ENCODE measurements at regions not wholly inside any gene's neighbourhood (a gene's known extent, or its start where the extent isn't known, plus 50 kb on each side); places are given as distances from the start of the nearest gene placed in this dataset.

DNA sequence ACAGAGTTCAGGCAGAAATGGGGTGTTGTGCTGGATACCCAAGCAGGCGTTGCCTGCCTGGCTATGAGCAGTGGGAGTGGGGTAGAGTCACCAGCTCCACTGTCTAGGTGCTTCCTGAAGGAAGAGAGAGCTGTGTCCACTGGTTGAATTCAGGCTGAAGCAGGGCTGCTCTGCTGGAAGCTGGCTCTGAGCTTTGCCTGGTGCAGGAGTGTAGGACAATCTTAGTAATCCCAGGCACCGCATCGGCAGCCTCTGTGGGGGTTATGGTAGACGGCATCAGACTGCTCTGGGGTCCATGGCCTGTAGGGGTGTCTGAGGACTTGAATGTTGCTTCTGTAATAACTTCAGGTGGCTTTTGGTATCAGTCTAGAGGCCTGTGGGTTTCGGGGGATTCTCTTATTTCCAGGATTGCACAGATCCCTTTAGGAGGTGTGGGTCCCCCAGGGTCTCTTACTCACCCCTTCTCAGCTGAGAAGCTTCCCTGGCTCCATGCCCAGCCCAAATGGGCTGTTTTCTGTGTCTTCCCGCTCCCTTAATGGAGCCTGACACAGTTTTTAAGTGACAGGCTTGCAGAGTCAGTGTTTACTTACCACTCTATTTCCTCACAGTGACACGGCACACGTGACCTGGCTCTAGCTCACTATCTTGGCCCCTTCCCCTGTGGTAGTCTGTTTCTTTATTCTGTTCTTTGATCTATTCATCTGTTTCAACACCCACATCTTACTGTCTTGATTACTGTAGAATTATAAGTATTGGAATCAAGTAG lies 644.3 kb downstream of the CBLN2 start:
- no peak overlapping the region for H3K4me2 ChIP-seq (ENCODE audit: low read length)
- no TSS peak for BruUV-seq (replicated peaks)
- intact Hi-C loops (cut with micrococcal nuclease), result no loop called here

DNA sequence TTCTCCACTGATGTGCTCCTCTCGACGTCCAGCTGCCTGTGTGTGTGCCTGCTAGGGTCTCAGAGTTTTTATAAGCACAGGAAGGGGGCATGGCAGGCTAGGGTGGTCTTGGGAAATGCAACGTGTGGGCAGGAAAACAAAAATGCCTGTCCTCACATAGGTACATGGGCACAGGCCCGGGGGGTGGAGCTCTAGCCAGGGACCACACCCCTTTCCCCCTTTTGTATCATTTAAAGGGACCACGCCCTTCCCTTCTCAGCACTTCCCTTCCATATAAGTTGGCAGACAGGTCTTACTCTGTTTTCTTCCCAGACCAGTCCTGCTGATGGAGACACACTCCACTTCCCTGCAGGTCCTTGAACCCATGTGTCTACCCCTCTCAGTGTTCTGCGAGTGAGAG lies 645.0 kb downstream of the CBLN2 start:
- POLR2A ChIA-PET, result no interaction called here
- CTCF ChIA-PET, result no interaction called here
- ATAC-seq, result no peak
- H3K9ac ChIP-seq (ENCODE audit: low read length), result no peak overlapping the region
- H3K4me2 ChIP-seq (ENCODE audit: low read length), result no peak overlapping the region
- no peak for DNase-seq (ENCODE audit: low read depth, low spot score)
- intact Hi-C loops (cut with micrococcal nuclease), result no loop called here
- no peaks in the 10 kb centered on the region for H3K27me3 ChIP-seq (ENCODE audit: insufficient read depth, low read length)
- H4K20me1 ChIP-seq (ENCODE audit: insufficient read depth), result no peaks in the 10 kb centered on the region
- no peak overlapping the region for H3K27ac ChIP-seq (ENCODE audit: low read depth, low read length)
- no peaks in the 10 kb centered on the region for H3K36me3 ChIP-seq (ENCODE audit: control insufficient read depth in 1 of 2, insufficient read depth in 2 of 2, low read length in 2 of 2)
- no peaks in the 10 kb centered on the region for H3K4me1 ChIP-seq (ENCODE audit: control insufficient read depth in 1 of 2, insufficient read depth in 2 of 2, low read length in 2 of 2)
- H3K9me2 ChIP-seq (ENCODE audit: insufficient read depth), result no peaks in the 10 kb centered on the region
- H3K79me2 ChIP-seq (ENCODE audit: insufficient read depth, low read length), result no peaks in the 10 kb centered on the region
- no TSS peak for BruUV-seq (replicated peaks)
- no peak overlapping the region for H2AFZ ChIP-seq (ENCODE audit: low read depth, low read length, poor library complexity, severe bottlenecking)
- H3K4me3 ChIP-seq (replicated peaks in 1 of 2; ENCODE audit: low read depth in 1 of 2, low read length in 2 of 2), result no peak overlapping the region
- peaks cover 13 to 17% of the 10 kb centered on the region in 2 experiments; a peak in 2 of 4 replicates for H3K9me3 ChIP-seq (ENCODE audit: control insufficient read depth in 1 of 2, insufficient read depth in 1 of 2, low read depth in 1 of 2, low read length in 2 of 2)
- RAD21 ChIA-PET (ENCODE audit: low non-redundant PET in 1 of 2, low total read pairs in 2 of 2, uncharacterized antibody in 2 of 2, unreplicated experiment in 2 of 2), result no interaction called here
- TF ChIP-seq, protein P1, sequence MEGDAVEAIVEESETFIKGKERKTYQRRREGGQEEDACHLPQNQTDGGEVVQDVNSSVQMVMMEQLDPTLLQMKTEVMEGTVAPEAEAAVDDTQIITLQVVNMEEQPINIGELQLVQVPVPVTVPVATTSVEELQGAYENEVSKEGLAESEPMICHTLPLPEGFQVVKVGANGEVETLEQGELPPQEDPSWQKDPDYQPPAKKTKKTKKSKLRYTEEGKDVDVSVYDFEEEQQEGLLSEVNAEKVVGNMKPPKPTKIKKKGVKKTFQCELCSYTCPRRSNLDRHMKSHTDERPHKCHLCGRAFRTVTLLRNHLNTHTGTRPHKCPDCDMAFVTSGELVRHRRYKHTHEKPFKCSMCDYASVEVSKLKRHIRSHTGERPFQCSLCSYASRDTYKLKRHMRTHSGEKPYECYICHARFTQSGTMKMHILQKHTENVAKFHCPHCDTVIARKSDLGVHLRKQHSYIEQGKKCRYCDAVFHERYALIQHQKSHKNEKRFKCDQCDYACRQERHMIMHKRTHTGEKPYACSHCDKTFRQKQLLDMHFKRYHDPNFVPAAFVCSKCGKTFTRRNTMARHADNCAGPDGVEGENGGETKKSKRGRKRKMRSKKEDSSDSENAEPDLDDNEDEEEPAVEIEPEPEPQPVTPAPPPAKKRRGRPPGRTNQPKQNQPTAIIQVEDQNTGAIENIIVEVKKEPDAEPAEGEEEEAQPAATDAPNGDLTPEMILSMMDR (IDR thresholded peaks at IDR 0.05 in 2 of 3, conservative IDR thresholded peaks at IDR 0.05 in 1 of 3; ENCODE audit: borderline replicate concordance in 1 of 3, insufficient read depth in 1 of 3, low read depth in 2 of 3, low read length in 2 of 3), result no peak
- TF ChIP-seq FOSL1 (IDR thresholded peaks at IDR 0.05; ENCODE audit: low read depth) (no peak), JUND (IDR thresholded peaks at IDR 0.05) (no peak), ELF1 (IDR thresholded peaks at IDR 0.05; ENCODE audit: borderline replicate concordance, low read depth) (no peak), SP1 (IDR thresholded peaks at IDR 0.05; ENCODE audit: low read depth) (no peak), SIN3A (IDR thresholded peaks at IDR 0.05; ENCODE audit: low read depth) (no peak), SRF (IDR thresholded peaks at IDR 0.05; ENCODE audit: low read depth) (no peak), EZH2phosphoT487 (IDR thresholded peaks at IDR 0.05; ENCODE audit: borderline replicate concordance) (no peak), POLR2A (IDR thresholded peaks at IDR 0.05; ENCODE audit: borderline replicate concordance, extremely low read depth, insufficient read depth, insufficient read length) (no peak), CBX3 (IDR thresholded peaks at IDR 0.05; ENCODE audit: low read depth) (no peak), YY1 (IDR thresholded peaks at IDR 0.05; ENCODE audit: extremely low read depth, insufficient replicate concordance, low read depth, low read length) (no peak)
- TF ChIP-seq, protein P2, sequence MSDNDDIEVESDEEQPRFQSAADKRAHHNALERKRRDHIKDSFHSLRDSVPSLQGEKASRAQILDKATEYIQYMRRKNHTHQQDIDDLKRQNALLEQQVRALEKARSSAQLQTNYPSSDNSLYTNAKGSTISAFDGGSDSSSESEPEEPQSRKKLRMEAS (IDR thresholded peaks at IDR 0.05), result no peak

More for the DNA sequence above, 644.3 kb downstream of the CBLN2 start:
- H3K27ac ChIP-seq (ENCODE audit: low read depth, low read length), result no peak overlapping the region
- no peaks in the 10 kb centered on the region for H3K27me3 ChIP-seq (ENCODE audit: insufficient read depth, low read length)
- H3K9ac ChIP-seq (ENCODE audit: low read length), result no peak overlapping the region
- H3K9me3 ChIP-seq (ENCODE audit: control insufficient read depth in 1 of 2, insufficient read depth in 1 of 2, low read depth in 1 of 2, low read length in 2 of 2), result peaks cover 13% of the 10 kb centered on the region in 2 experiments; a peak in 2 of 4 replicates
- TF ChIP-seq RAD21 (IDR thresholded peaks at IDR 0.05; ENCODE audit: low read depth), result no peak
- TF ChIP-seq, protein P3, sequence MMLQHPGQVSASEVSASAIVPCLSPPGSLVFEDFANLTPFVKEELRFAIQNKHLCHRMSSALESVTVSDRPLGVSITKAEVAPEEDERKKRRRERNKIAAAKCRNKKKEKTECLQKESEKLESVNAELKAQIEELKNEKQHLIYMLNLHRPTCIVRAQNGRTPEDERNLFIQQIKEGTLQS (IDR thresholded peaks at IDR 0.05), result no peak
- no peak for TF ChIP-seq EGR1 (IDR thresholded peaks at IDR 0.05; ENCODE audit: low read depth)
- TF ChIP-seq ZFX (IDR thresholded peaks at IDR 0.05), result no peak
- TF ChIP-seq, protein P1 (IDR thresholded peaks at IDR 0.05 in 2 of 3, conservative IDR thresholded peaks at IDR 0.05 in 1 of 3; ENCODE audit: borderline replicate concordance in 1 of 3, insufficient read depth in 1 of 3, low read depth in 2 of 3, low read length in 2 of 3), result no peak
- no peaks in the 10 kb centered on the region for H4K20me1 ChIP-seq (ENCODE audit: insufficient read depth)
- ATAC-seq, result no peak
- ChIA-PET CTCF (no interaction called here), RAD21 (ENCODE audit: low non-redundant PET in 1 of 2, low total read pairs in 2 of 2, uncharacterized antibody in 2 of 2, unreplicated experiment in 2 of 2) (no interaction called here), POLR2A (no interaction called here)
- H3K4me3 ChIP-seq (replicated peaks in 1 of 2; ENCODE audit: low read depth in 1 of 2, low read length in 2 of 2), result no peak overlapping the region
- no peaks in the 10 kb centered on the region for H3K4me1 ChIP-seq (ENCODE audit: control insufficient read depth in 1 of 2, insufficient read depth in 2 of 2, low read length in 2 of 2)
- no peaks in the 10 kb centered on the region for H3K79me2 ChIP-seq (ENCODE audit: insufficient read depth, low read length)
- DNase-seq (ENCODE audit: low read depth, low spot score), result no peak
- no peaks in the 10 kb centered on the region for H3K36me3 ChIP-seq (ENCODE audit: control insufficient read depth in 1 of 2, insufficient read depth in 2 of 2, low read length in 2 of 2)
- no peaks in the 10 kb centered on the region for H3K9me2 ChIP-seq (ENCODE audit: insufficient read depth)
- no peak overlapping the region for H2AFZ ChIP-seq (ENCODE audit: low read depth, low read length, poor library complexity, severe bottlenecking)

Measured in HCT116 (cell line).